GM23338 (cell line): ENCODE measurements at regions not wholly inside any gene's neighbourhood (a gene's known extent, or its start where the extent isn't known, plus 50 kb on each side); places are given as distances from the start of the nearest gene placed in this dataset.

ENCODE experiments used
- ATAC-seq: fragments of 200-7000 bp; cut with Tn5 transposase; 3 replicates; pipeline ENCODE4 v1.9.1; 2020
- DNase-seq: peaks from one replicate; pipeline ENCODE4 v3.0.0-alpha.2; 2015; ENCODE audit warnings: low spot score
- H2AFZ ChIP-seq: fragments of 200-600 bp; sonication (generic); 2 replicates; pipeline ENCODE4 v1.8.0; 2016; ENCODE audit warnings: antibody characterized with exemption, mild to moderate bottlenecking, moderate library complexity
- H3F3A ChIP-seq: fragments of 200-600 bp; sonication (generic); replicated peaks from 2 replicates; pipeline ENCODE4 v1.8.0; 2017; ENCODE audit warnings: antibody characterized with exemption, mixed run types, low read depth
- H3K27ac ChIP-seq: fragments of 200-600 bp; sonication (generic); 2 replicates; pipeline ENCODE4 v1.6.1; 2016; ENCODE audit warnings: low read depth
- H3K27me3 ChIP-seq: fragments of 200-600 bp; sonication (generic); 2 replicates; pipeline ENCODE4 v1.8.0; 2016; ENCODE audit warnings: mild to moderate bottlenecking, mixed run types, moderate library complexity; ENCODE audit not compliant: insufficient read depth
- H3K36me3 ChIP-seq: fragments of 200-600 bp; sonication (generic); 2 replicates; pipeline ENCODE4 v1.8.0; 2016; ENCODE audit warnings: mild to moderate bottlenecking; ENCODE audit not compliant: insufficient read depth
- H3K4me1 ChIP-seq: fragments of 200-600 bp; sonication (generic); 2 replicates; pipeline ENCODE4 v1.8.0; 2016; ENCODE audit warnings: mild to moderate bottlenecking, moderate library complexity; ENCODE audit not compliant: insufficient read depth
- H3K4me2 ChIP-seq: fragments of 200-600 bp; sonication (generic); 2 replicates; pipeline ENCODE4 v1.7.1; 2017; ENCODE audit warnings: mixed run types
- H3K4me3 ChIP-seq: fragments of 200-600 bp; sonication (generic); 2 replicates; pipeline ENCODE4 v1.6.1; 2016; ENCODE audit warnings: mixed run types
- H3K79me2 ChIP-seq: fragments of 200-600 bp; sonication (generic); replicated peaks from 2 replicates; pipeline ENCODE4 v1.8.0; 2017; ENCODE audit warnings: mild to moderate bottlenecking; ENCODE audit not compliant: insufficient read depth
- H3K9me2 ChIP-seq: fragments of 200-600 bp; sonication (generic); 2 replicates; pipeline ENCODE4 v1.8.0; 2017; ENCODE audit not compliant: insufficient read depth
- H4K20me1 ChIP-seq: fragments of 200-600 bp; sonication (generic); replicated peaks from 2 replicates; pipeline ENCODE4 v1.8.0; 2017; ENCODE audit warnings: mild to moderate bottlenecking; ENCODE audit not compliant: insufficient read depth
- H3K27ac Mint-ChIP-seq: 2 replicates; pipeline ENCODE4 v1.8.0; 2020; ENCODE audit warnings: inconsistent platforms, mild to moderate bottlenecking, moderate library complexity, mixed read lengths
- H3K27me3 Mint-ChIP-seq: 3 replicates; pipeline ENCODE4 v1.8.0; 2022; ENCODE audit warnings: low read depth, mild to moderate bottlenecking, moderate library complexity, mixed read lengths, inconsistent platforms; ENCODE audit not compliant: insufficient read depth, poor library complexity
- H3K36me3 Mint-ChIP-seq: 3 replicates; pipeline ENCODE4 v1.8.0; 2021; ENCODE audit warnings: low read depth, mild to moderate bottlenecking, inconsistent platforms, moderate library complexity, mixed read lengths
- H3K4me1 Mint-ChIP-seq: 3 replicates; pipeline ENCODE4 v1.8.0; 2020; ENCODE audit warnings: mild to moderate bottlenecking, inconsistent platforms, mixed read lengths
- H3K4me3 Mint-ChIP-seq: 3 replicates; pipeline ENCODE4 v1.8.0; 2021; ENCODE audit warnings: moderate library complexity, mild to moderate bottlenecking, inconsistent platforms, mixed read lengths
- H3K9me3 Mint-ChIP-seq: 3 replicates; pipeline ENCODE4 v1.8.0; 2020; ENCODE audit warnings: moderate library complexity, mild to moderate bottlenecking, inconsistent platforms, mixed read lengths
- CREB1 ChIP-seq: fragments of 250-450 bp; sonication (Bioruptor Pico); IDR thresholded peaks from 2 replicates; pipeline ENCODE4 v1.5.0; 2020; ENCODE audit warnings: low read depth, mild to moderate bottlenecking, moderate library complexity
- EZH2 ChIP-seq: fragments of 200-600 bp; sonication (generic); IDR thresholded peaks from one replicate; pipeline ENCODE4 v1.8.0; 2017; ENCODE audit warnings: antibody characterized with exemption, mild to moderate bottlenecking, low read depth; ENCODE audit not compliant: unreplicated experiment
- EZH2phosphoT487 ChIP-seq: fragments of 200-600 bp; sonication (generic); IDR thresholded peaks from one replicate; pipeline ENCODE4 v1.8.1; 2018; ENCODE audit warnings: antibody characterized with exemption; ENCODE audit not compliant: unreplicated experiment
- JUNB ChIP-seq: IDR thresholded peaks from one replicate; pipeline ENCODE4 v1.6.1; 2016; ENCODE audit warnings: antibody characterized with exemption; ENCODE audit not compliant: unreplicated experiment
- NANOG ChIP-seq: IDR thresholded peaks from 2 replicates; pipeline ENCODE4 v1.6.1; 2016; ENCODE audit warnings: antibody characterized with exemption, borderline replicate concordance
- POLR2AphosphoS5 ChIP-seq: IDR thresholded peaks from 2 replicates; pipeline ENCODE4 v1.6.1; 2016; ENCODE audit warnings: antibody characterized with exemption, low read depth
- STAT1 ChIP-seq: IDR thresholded peaks from one replicate; pipeline ENCODE4 v1.6.1; 2016; ENCODE audit warnings: antibody characterized with exemption; ENCODE audit not compliant: unreplicated experiment
- ZNF114 ChIP-seq: fragments of 250-450 bp; sonication (Bioruptor Pico); IDR thresholded peaks from 2 replicates; pipeline ENCODE4 v1.5.0; 2020; ENCODE audit warnings: mild to moderate bottlenecking, moderate library complexity
- ZNF331 ChIP-seq: fragments of 250-450 bp; sonication (Bioruptor Pico); IDR thresholded peaks from 2 replicates; pipeline ENCODE4 v1.5.0; 2020; ENCODE audit warnings: low read depth, mild to moderate bottlenecking, moderate library complexity
- TF ChIP-seq, protein P1 (sequence below), 2 experiments: fragments of 200-600 bp in 1 of 2; sonication (generic) in 1 of 2; conservative IDR thresholded peaks; 2 replicates each; pipeline versions ENCODE4 v1.5.1 to v1.6.1; 2016 to 2017; ENCODE audit warnings: antibody characterized with exemption in 2 of 2, low read depth in 2 of 2, mild to moderate bottlenecking in 2 of 2, moderate library complexity in 1 of 2
- TF ChIP-seq, protein P2 (sequence below): fragments of 250-450 bp; sonication (Bioruptor Pico); IDR thresholded peaks from 2 replicates; pipeline ENCODE4 v1.5.0; 2020; ENCODE audit warnings: mild to moderate bottlenecking, moderate library complexity
- TF ChIP-seq, protein P3 (sequence below): IDR thresholded peaks from one replicate; pipeline ENCODE4 v1.6.1; 2018; ENCODE audit warnings: antibody characterized with exemption; ENCODE audit not compliant: unreplicated experiment
- TF ChIP-seq, protein P4 (sequence below): IDR thresholded peaks from 2 replicates; pipeline ENCODE4 v1.6.1; 2016; ENCODE audit warnings: antibody characterized with exemption

DNA sequence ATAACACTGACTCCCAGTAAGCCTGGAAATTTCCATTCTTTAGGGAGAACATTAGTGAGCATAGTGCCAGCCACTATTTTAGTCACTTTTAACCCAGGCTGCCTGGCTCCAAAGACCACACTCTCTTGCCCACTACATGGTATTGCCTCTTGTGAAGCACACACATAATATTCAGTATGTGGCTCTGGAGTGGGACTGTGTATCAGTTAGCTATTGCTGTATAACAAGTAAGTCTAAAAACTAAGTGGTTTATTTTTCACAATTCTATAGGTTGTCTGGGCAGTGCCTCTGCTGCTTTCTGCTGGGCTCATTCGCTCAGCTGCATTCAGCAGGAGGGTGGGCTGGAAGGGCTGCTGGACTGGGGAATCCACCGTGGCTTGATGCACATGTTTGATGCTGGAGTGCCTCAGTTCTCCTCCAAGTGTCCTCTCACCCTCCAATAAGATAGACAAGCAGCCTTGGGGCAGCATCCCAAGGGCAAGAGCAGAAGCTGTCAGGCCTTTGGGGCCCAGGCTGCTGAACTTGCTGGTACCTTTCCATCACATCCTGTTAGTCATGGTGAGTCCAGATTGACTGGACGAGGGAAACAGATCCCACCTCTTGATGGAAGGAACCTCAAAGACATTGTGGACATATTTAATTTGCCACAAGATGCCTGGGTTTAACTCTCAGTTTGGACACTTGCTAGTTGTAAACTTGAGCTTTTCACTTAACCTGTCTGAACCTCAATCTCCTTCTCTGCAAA lies 66.6 kb upstream of the TLE3 start:
- H3K27ac Mint-ChIP-seq = no peak overlapping the region
- H3K9me2 ChIP-seq = no peaks in the 10 kb centered on the region
- H3K27me3 ChIP-seq = no peaks in the 10 kb centered on the region
- no peak overlapping the region for H3K4me3 ChIP-seq
- peaks cover 11% of the 10 kb centered on the region; the same call in 2 of the 3 replicates for H3K4me1 Mint-ChIP-seq
- H3K27ac ChIP-seq = no peak overlapping the region
- no peak for DNase-seq
- no peaks in the 10 kb centered on the region for H3K79me2 ChIP-seq
- H3K27me3 Mint-ChIP-seq = peaks cover 6% of the 10 kb centered on the region
- H3K36me3 ChIP-seq = no peaks in the 10 kb centered on the region
- no peaks in the 10 kb centered on the region for H4K20me1 ChIP-seq
- no peaks in the 10 kb centered on the region for H3K9me3 Mint-ChIP-seq
- ATAC-seq = no peak
- no peak overlapping the region for H2AFZ ChIP-seq
- no peaks in the 10 kb centered on the region for H3F3A ChIP-seq
- H3K4me2 ChIP-seq = no peak overlapping the region
- TF ChIP-seq EZH2 = no peak
- TF ChIP-seq, protein P1, sequence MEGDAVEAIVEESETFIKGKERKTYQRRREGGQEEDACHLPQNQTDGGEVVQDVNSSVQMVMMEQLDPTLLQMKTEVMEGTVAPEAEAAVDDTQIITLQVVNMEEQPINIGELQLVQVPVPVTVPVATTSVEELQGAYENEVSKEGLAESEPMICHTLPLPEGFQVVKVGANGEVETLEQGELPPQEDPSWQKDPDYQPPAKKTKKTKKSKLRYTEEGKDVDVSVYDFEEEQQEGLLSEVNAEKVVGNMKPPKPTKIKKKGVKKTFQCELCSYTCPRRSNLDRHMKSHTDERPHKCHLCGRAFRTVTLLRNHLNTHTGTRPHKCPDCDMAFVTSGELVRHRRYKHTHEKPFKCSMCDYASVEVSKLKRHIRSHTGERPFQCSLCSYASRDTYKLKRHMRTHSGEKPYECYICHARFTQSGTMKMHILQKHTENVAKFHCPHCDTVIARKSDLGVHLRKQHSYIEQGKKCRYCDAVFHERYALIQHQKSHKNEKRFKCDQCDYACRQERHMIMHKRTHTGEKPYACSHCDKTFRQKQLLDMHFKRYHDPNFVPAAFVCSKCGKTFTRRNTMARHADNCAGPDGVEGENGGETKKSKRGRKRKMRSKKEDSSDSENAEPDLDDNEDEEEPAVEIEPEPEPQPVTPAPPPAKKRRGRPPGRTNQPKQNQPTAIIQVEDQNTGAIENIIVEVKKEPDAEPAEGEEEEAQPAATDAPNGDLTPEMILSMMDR (conservative IDR thresholded peaks at IDR 0.05; ENCODE audit: low read depth in 2 of 2) = no peak
- TF ChIP-seq STAT1 = no peak
- TF ChIP-seq, protein P2, sequence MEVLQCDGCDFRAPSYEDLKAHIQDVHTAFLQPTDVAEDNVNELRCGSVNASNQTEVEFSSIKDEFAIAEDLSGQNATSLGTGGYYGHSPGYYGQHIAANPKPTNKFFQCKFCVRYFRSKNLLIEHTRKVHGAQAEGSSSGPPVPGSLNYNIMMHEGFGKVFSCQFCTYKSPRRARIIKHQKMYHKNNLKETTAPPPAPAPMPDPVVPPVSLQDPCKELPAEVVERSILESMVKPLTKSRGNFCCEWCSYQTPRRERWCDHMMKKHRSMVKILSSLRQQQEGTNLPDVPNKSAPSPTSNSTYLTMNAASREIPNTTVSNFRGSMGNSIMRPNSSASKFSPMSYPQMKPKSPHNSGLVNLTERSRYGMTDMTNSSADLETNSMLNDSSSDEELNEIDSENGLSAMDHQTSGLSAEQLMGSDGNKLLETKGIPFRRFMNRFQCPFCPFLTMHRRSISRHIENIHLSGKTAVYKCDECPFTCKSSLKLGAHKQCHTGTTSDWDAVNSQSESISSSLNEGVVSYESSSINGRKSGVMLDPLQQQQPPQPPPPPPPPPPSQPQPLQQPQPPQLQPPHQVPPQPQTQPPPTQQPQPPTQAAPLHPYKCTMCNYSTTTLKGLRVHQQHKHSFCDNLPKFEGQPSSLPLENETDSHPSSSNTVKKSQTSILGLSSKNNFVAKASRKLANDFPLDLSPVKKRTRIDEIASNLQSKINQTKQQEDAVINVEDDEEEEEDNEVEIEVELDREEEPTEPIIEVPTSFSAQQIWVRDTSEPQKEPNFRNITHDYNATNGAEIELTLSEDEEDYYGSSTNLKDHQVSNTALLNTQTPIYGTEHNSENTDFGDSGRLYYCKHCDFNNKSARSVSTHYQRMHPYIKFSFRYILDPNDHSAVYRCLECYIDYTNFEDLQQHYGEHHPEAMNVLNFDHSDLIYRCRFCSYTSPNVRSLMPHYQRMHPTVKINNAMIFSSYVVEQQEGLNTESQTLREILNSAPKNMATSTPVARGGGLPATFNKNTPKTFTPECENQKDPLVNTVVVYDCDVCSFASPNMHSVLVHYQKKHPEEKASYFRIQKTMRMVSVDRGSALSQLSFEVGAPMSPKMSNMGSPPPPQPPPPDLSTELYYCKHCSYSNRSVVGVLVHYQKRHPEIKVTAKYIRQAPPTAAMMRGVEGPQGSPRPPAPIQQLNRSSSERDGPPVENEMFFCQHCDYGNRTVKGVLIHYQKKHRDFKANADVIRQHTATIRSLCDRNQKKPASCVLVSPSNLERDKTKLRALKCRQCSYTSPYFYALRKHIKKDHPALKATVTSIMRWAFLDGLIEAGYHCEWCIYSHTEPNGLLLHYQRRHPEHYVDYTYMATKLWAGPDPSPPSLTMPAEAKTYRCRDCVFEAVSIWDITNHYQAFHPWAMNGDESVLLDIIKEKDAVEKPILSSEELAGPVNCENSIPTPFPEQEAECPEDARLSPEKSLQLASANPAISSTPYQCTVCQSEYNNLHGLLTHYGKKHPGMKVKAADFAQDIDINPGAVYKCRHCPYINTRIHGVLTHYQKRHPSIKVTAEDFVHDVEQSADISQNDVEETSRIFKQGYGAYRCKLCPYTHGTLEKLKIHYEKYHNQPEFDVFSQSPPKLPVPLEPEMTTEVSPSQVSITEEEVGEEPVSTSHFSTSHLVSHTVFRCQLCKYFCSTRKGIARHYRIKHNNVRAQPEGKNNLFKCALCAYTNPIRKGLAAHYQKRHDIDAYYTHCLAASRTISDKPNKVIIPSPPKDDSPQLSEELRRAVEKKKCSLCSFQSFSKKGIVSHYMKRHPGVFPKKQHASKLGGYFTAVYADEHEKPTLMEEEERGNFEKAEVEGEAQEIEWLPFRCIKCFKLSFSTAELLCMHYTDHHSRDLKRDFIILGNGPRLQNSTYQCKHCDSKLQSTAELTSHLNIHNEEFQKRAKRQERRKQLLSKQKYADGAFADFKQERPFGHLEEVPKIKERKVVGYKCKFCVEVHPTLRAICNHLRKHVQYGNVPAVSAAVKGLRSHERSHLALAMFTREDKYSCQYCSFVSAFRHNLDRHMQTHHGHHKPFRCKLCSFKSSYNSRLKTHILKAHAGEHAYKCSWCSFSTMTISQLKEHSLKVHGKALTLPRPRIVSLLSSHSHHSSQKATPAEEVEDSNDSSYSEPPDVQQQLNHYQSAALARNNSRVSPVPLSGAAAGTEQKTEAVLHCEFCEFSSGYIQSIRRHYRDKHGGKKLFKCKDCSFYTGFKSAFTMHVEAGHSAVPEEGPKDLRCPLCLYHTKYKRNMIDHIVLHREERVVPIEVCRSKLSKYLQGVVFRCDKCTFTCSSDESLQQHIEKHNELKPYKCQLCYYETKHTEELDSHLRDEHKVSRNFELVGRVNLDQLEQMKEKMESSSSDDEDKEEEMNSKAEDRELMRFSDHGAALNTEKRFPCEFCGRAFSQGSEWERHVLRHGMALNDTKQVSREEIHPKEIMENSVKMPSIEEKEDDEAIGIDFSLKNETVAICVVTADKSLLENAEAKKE (CRISPR knock-in tag) = no peak
- TF ChIP-seq NANOG = no peak
- TF ChIP-seq ZNF331 (CRISPR knock-in tag) = no peak
- no peak for TF ChIP-seq CREB1 (CRISPR knock-in tag)
- TF ChIP-seq, protein P3, sequence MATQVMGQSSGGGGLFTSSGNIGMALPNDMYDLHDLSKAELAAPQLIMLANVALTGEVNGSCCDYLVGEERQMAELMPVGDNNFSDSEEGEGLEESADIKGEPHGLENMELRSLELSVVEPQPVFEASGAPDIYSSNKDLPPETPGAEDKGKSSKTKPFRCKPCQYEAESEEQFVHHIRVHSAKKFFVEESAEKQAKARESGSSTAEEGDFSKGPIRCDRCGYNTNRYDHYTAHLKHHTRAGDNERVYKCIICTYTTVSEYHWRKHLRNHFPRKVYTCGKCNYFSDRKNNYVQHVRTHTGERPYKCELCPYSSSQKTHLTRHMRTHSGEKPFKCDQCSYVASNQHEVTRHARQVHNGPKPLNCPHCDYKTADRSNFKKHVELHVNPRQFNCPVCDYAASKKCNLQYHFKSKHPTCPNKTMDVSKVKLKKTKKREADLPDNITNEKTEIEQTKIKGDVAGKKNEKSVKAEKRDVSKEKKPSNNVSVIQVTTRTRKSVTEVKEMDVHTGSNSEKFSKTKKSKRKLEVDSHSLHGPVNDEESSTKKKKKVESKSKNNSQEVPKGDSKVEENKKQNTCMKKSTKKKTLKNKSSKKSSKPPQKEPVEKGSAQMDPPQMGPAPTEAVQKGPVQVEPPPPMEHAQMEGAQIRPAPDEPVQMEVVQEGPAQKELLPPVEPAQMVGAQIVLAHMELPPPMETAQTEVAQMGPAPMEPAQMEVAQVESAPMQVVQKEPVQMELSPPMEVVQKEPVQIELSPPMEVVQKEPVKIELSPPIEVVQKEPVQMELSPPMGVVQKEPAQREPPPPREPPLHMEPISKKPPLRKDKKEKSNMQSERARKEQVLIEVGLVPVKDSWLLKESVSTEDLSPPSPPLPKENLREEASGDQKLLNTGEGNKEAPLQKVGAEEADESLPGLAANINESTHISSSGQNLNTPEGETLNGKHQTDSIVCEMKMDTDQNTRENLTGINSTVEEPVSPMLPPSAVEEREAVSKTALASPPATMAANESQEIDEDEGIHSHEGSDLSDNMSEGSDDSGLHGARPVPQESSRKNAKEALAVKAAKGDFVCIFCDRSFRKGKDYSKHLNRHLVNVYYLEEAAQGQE = no peak
- TF ChIP-seq JUNB = no peak
- TF ChIP-seq EZH2phosphoT487 = no peak
- no peak for TF ChIP-seq POLR2AphosphoS5
- TF ChIP-seq ZNF114 = no peak
- TF ChIP-seq, protein P4, sequence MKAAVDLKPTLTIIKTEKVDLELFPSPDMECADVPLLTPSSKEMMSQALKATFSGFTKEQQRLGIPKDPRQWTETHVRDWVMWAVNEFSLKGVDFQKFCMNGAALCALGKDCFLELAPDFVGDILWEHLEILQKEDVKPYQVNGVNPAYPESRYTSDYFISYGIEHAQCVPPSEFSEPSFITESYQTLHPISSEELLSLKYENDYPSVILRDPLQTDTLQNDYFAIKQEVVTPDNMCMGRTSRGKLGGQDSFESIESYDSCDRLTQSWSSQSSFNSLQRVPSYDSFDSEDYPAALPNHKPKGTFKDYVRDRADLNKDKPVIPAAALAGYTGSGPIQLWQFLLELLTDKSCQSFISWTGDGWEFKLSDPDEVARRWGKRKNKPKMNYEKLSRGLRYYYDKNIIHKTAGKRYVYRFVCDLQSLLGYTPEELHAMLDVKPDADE = no peak
- H3K36me3 Mint-ChIP-seq = no peaks in the 10 kb centered on the region
- no peaks in the 10 kb centered on the region for H3K4me1 ChIP-seq
- no peak overlapping the region for H3K4me3 Mint-ChIP-seq
